IMR-90 (cell line): ENCODE measurements at regions not wholly inside any gene's neighbourhood (a gene's known extent, or its start where the extent isn't known, plus 50 kb on each side); places are given as distances from the start of the nearest gene placed in this dataset.

ENCODE experiments used
- ATAC-seq: fragments of 200-7000 bp; cut with Tn5 transposase; 2 replicates; pipeline ENCODE4 v1.9.1; 2020; ENCODE audit warnings: low read depth, mild to moderate bottlenecking, moderate library complexity
- BruUV-seq: library from RNA; stranded (reverse); fragments of 400-500 nt; replicated peaks from 2 replicates; lab custom pipeline; 2021; lab: Mats Ljungman, UMichigan
- CTCF ChIA-PET: fragments of 300-600 bp; formaldehyde crosslinking; extraction: SDS; loops from one replicate; lab custom pipeline; 2021; ENCODE audit warnings: antibody characterized with exemption; lab: Yijun Ruan, JAX
- POLR2A ChIA-PET: fragments of 300-600 bp; sonication (Branson Sonifier 250); formaldehyde crosslinking; loops from one replicate; lab custom pipeline; 2022; ENCODE audit warnings: antibody characterized with exemption; ENCODE audit not compliant: unreplicated experiment; lab: Charles Lee
- DNase-seq: peaks from one replicate; pipeline ENCODE4 v3.0.0; 2013
- H2AFZ ChIP-seq: replicated peaks from 2 replicates; pipeline ENCODE3; 2013; ENCODE audit warnings: low read length, mild to moderate bottlenecking; ENCODE audit not compliant: poor library complexity
- H2AK5ac ChIP-seq: 2 replicates; pipeline ENCODE4 v1.6.1; 2013; ENCODE audit warnings: low read depth, low read length, inconsistent platforms
- H2AK9ac ChIP-seq: replicated peaks from 2 replicates; pipeline ENCODE3; 2013; ENCODE audit warnings: mild to moderate bottlenecking, low read depth, low read length, moderate library complexity; ENCODE audit not compliant: poor library complexity
- H2BK120ac ChIP-seq: 2 replicates; pipeline ENCODE4 v1.6.1; 2013; ENCODE audit warnings: low read depth, low read length, inconsistent platforms
- H2BK15ac ChIP-seq: 3 replicates; pipeline ENCODE4 v1.6.1; 2013; ENCODE audit warnings: low read depth, low read length, inconsistent platforms
- H2BK20ac ChIP-seq: 2 replicates; pipeline ENCODE4 v1.6.1; 2013; ENCODE audit warnings: low read depth, mild to moderate bottlenecking, inconsistent platforms, low read length, moderate library complexity
- H2BK5ac ChIP-seq: 2 replicates; pipeline ENCODE4 v1.6.1; 2013; ENCODE audit warnings: mild to moderate bottlenecking, low read depth, low read length, inconsistent platforms; ENCODE audit not compliant: poor library complexity, severe bottlenecking
- H3K14ac ChIP-seq: replicated peaks from 2 replicates; pipeline ENCODE4 v1.6.1; 2013; ENCODE audit warnings: low read depth, low read length, inconsistent platforms
- H3K18ac ChIP-seq: 2 replicates; pipeline ENCODE4 v1.6.1; 2013; ENCODE audit warnings: low read depth, low read length, control low read depth
- H3K23ac ChIP-seq: 2 replicates; pipeline ENCODE4 v1.6.1; 2013; ENCODE audit warnings: low read depth, low read length, inconsistent platforms
- H3K27ac ChIP-seq: 2 replicates; pipeline ENCODE4 v1.5.1; 2013; ENCODE audit warnings: mild to moderate bottlenecking, control low read depth, low read length; ENCODE audit not compliant: insufficient read depth
- H3K27me3 ChIP-seq: 2 replicates; pipeline ENCODE4 v1.6.1; 2013; ENCODE audit warnings: low read length; ENCODE audit not compliant: control insufficient read depth, insufficient read depth
- H3K36me3 ChIP-seq: 2 replicates; pipeline ENCODE4 v1.6.1; 2013; ENCODE audit warnings: low read length, mixed read lengths; ENCODE audit not compliant: control insufficient read depth, insufficient read depth
- H3K4ac ChIP-seq: 2 replicates; pipeline ENCODE4 v1.6.1; 2013; ENCODE audit warnings: low read depth, low read length, inconsistent platforms
- H3K4me1 ChIP-seq: 2 replicates; pipeline ENCODE4 v1.6.1; 2013; ENCODE audit warnings: low read length, mixed read lengths; ENCODE audit not compliant: control insufficient read depth, insufficient read depth
- H3K4me2 ChIP-seq: 2 replicates; pipeline ENCODE4 v1.6.1; 2013; ENCODE audit warnings: low read depth, mild to moderate bottlenecking, control low read depth, low read length, moderate library complexity
- H3K4me3 ChIP-seq: 2 replicates; pipeline ENCODE4 v1.5.1; 2013; ENCODE audit warnings: low read depth, mild to moderate bottlenecking, control low read depth, low read length, moderate library complexity; ENCODE audit not compliant: insufficient read depth
- H3K56ac ChIP-seq: 2 replicates; pipeline ENCODE4 v1.6.1; 2013; ENCODE audit warnings: low read length, inconsistent platforms; ENCODE audit not compliant: insufficient read depth; ENCODE audit errors: extremely low read depth
- H3K79me1 ChIP-seq, 2 experiments: 2 replicates each; pipeline ENCODE4 v1.6.1; 2013; ENCODE audit warnings: low read length in 2 of 2, inconsistent platforms in 1 of 2, low read depth in 1 of 2
- H3K9ac ChIP-seq: 2 replicates; pipeline ENCODE4 v1.6.1; 2013; ENCODE audit warnings: low read depth, low read length, control low read depth
- H3K9me1 ChIP-seq: 2 replicates; pipeline ENCODE4 v1.6.1; 2013; ENCODE audit warnings: low read length, inconsistent platforms; ENCODE audit not compliant: insufficient read depth
- H3K9me3 ChIP-seq: 2 replicates; pipeline ENCODE4 v1.6.1; 2013; ENCODE audit warnings: low read length; ENCODE audit not compliant: control insufficient read depth, insufficient read depth
- H4K20me1 ChIP-seq: 2 replicates; pipeline ENCODE4 v1.6.1; 2013; ENCODE audit warnings: low read length, inconsistent platforms; ENCODE audit not compliant: insufficient read depth
- H4K5ac ChIP-seq: 2 replicates; pipeline ENCODE4 v1.6.1; 2013; ENCODE audit warnings: mild to moderate bottlenecking, low read depth, low read length, control low read depth
- H4K8ac ChIP-seq, 2 experiments: 2 replicates each; pipeline ENCODE4 v1.6.1; 2013; ENCODE audit warnings: low read depth in 2 of 2, low read length in 2 of 2, control low read depth in 1 of 2, inconsistent platforms in 1 of 2
- H4K91ac ChIP-seq: 2 replicates; pipeline ENCODE4 v1.6.1; 2013; ENCODE audit warnings: low read depth, low read length, inconsistent platforms; ENCODE audit not compliant: insufficient read depth
- CTCF ChIP-seq: conservative IDR thresholded peaks from 2 replicates; pipeline ENCODE4 v1.5.1; 2012; ENCODE audit warnings: mild to moderate bottlenecking, low read depth, low read length, improper control_type of control experiment
- MAFK ChIP-seq: IDR thresholded peaks from 2 replicates; pipeline ENCODE4 v1.6.1; 2012; ENCODE audit warnings: low read depth, low read length, improper control_type of control experiment
- MAZ ChIP-seq: IDR thresholded peaks from 2 replicates; pipeline ENCODE4 v1.6.1; 2012; ENCODE audit warnings: low read depth, mild to moderate bottlenecking, low read length, improper control_type of control experiment, moderate library complexity, borderline replicate concordance
- POLR2A ChIP-seq: IDR thresholded peaks from 2 replicates; pipeline ENCODE4 v1.6.1; 2012; ENCODE audit warnings: mild to moderate bottlenecking, low read depth, low read length
- RAD21 ChIP-seq: IDR thresholded peaks from 2 replicates; pipeline ENCODE4 v1.6.1; 2012; ENCODE audit warnings: low read length, improper control_type of control experiment
- RCOR1 ChIP-seq: IDR thresholded peaks from 2 replicates; pipeline ENCODE4 v1.6.1; 2012; ENCODE audit warnings: mild to moderate bottlenecking, low read length, improper control_type of control experiment; ENCODE audit not compliant: insufficient replicate concordance
- RFX5 ChIP-seq: IDR thresholded peaks from 2 replicates; pipeline ENCODE4 v1.8.0; 2012; ENCODE audit warnings: low read depth, mild to moderate bottlenecking, low read length, moderate library complexity
- WGBS, 2 experiments: methylation state at CpG; one replicate each; pipeline versions ENCODE4 v1.1.5 to v1.1.7; 2013; ENCODE audit warnings: missing lambda C conversion rate in 2 of 2; ENCODE audit not compliant: insufficient read length in 1 of 2; ENCODE audit errors: extremely low coverage in 2 of 2; 5-methylcytosine and 5-hydroxymethylcytosine counted together
- dilution Hi-C: fragments of 300-500 bp; cut with HindIII; formaldehyde crosslinking; loops from one replicate; pipeline ENCODE4 v1.14.3; 2018; ENCODE audit warnings: low sequenced_read_pairs; ENCODE audit not compliant: unreplicated experiment
- in situ Hi-C: fragments of 300-500 bp; cut with MboI; formaldehyde crosslinking; loops from 3 replicates; pipeline ENCODE4 v1.14.3; 2019; ENCODE audit warnings: low sequenced_read_pairs, inconsistent platforms, mixed read lengths
- intact Hi-C: fragments of 100-400 bp; cut with micrococcal nuclease; formaldehyde crosslinking; loops from 2 replicates; pipeline ENCODE4 v1.10.0; 2022

GRCh38 chr16:77536809-77537208 lies 102.0 kb upstream of the ADAMTS18 start:
- CTCF ChIA-PET = interaction anchor here (0.6 kb wide), 1 partner anchor 396 kb away, joined by 4 read pairs; no protein-coding TSS in a partner anchor

More at GRCh38 chr16:77536809-77537208, 102.0 kb upstream of the ADAMTS18 start:
- no peak overlapping the region for H2AK5ac ChIP-seq
- H3K79me1 ChIP-seq = no peaks in the 10 kb centered on the region
- no peak overlapping the region for H4K5ac ChIP-seq
- no peak overlapping the region for H2BK5ac ChIP-seq
- H3K4ac ChIP-seq = no peak overlapping the region
- no peak overlapping the region for H3K4me2 ChIP-seq
- in situ Hi-C loops = no loop called here
- H2BK15ac ChIP-seq = no peak overlapping the region
- no peak overlapping the region for H2AFZ ChIP-seq
- POLR2A ChIA-PET = no interaction called here
- no peak overlapping the region for H3K18ac ChIP-seq
- no peak overlapping the region for H4K91ac ChIP-seq
- H3K9me3 ChIP-seq = no peaks in the 10 kb centered on the region
- dilution Hi-C loops = no loop called here
- no peak overlapping the region for H3K9ac ChIP-seq
- no peak overlapping the region for H2BK20ac ChIP-seq
- WGBS, 2 experiments = 20% methylated on average over 2 of the region's 5 CpGs; no CpG with 5 or more reads in 1 of the 2 experiments
- no peak overlapping the region for H2AK9ac ChIP-seq
- H3K4me3 ChIP-seq = no peak overlapping the region
- H3K27ac ChIP-seq = no peak overlapping the region
- no peak overlapping the region for H3K56ac ChIP-seq
- intact Hi-C loops = no loop called here
- no peak overlapping the region for H4K8ac ChIP-seq
- H4K20me1 ChIP-seq = no peaks in the 10 kb centered on the region
- no peak overlapping the region for H3K14ac ChIP-seq
- DNase-seq (no peak), ATAC-seq (no peak)
- no peak overlapping the region for H2BK120ac ChIP-seq
- H3K27me3 ChIP-seq = no peaks in the 10 kb centered on the region
- H3K23ac ChIP-seq = no peak overlapping the region
- no peaks in the 10 kb centered on the region for H3K9me1 ChIP-seq
- no peaks in the 10 kb centered on the region for H3K4me1 ChIP-seq
- TF ChIP-seq MAZ (no peak), RFX5 (no peak), RAD21 (no peak), RCOR1 (no peak), CTCF (no peak), MAFK (no peak), POLR2A (no peak)
- no TSS peak for BruUV-seq
- no peaks in the 10 kb centered on the region for H3K36me3 ChIP-seq
